RWPE2 (cell line): ENCODE measurements at regions not wholly inside any gene's neighbourhood (a gene's known extent, or its start where the extent isn't known, plus 50 kb on each side); places are given as distances from the start of the nearest gene placed in this dataset.
"Not testable (repeated sequence)": the region's sequence is repeated elsewhere in the genome, so short reads cannot be mapped to it uniquely, and the experiment has no call there.

Experiments used
- ATAC-seq: fragments of 200-7000 bp; cut with Tn5 transposase; 3 replicates; pipeline ENCODE4 v1.9.1; 2021; ENCODE audit warnings: low read depth
- DNase-seq: peaks from one replicate; pipeline ENCODE4 v3.0.0-alpha.2; 2020; ENCODE audit warnings: low spot score
- H3K27ac ChIP-seq: fragments of 450-650 bp; 2 replicates; pipeline ENCODE4 v1.5.1; 2017; ENCODE audit warnings: mild to moderate bottlenecking; ENCODE audit not compliant: poor library complexity, severe bottlenecking
- H3K27me3 ChIP-seq: fragments of 250-450 bp; sonication (Bioruptor Pico); 2 replicates; pipeline ENCODE4 v1.5.1; 2021; ENCODE audit warnings: mild to moderate bottlenecking, moderate library complexity; ENCODE audit not compliant: insufficient read depth, poor library complexity, severe bottlenecking
- H3K36me3 ChIP-seq: fragments of 250-450 bp; sonication (Bioruptor Pico); 2 replicates; pipeline ENCODE4 v1.5.1; 2020; ENCODE audit warnings: low read depth, mild to moderate bottlenecking, moderate library complexity
- H3K4me1 ChIP-seq: fragments of 250-450 bp; sonication (Bioruptor Pico); 2 replicates; pipeline ENCODE4 v1.5.1; 2021; ENCODE audit warnings: mild to moderate bottlenecking, moderate library complexity; ENCODE audit not compliant: insufficient read depth, poor library complexity, severe bottlenecking
- H3K4me3 ChIP-seq: fragments of 250-450 bp; sonication (Bioruptor Pico); 2 replicates; pipeline ENCODE4 v1.5.1; 2021; ENCODE audit warnings: mild to moderate bottlenecking, moderate library complexity; ENCODE audit not compliant: severe bottlenecking
- H3K9me3 ChIP-seq: fragments of 250-450 bp; sonication (Bioruptor Pico); 2 replicates; pipeline ENCODE4 v1.5.1; 2021; ENCODE audit warnings: mild to moderate bottlenecking, moderate library complexity; ENCODE audit not compliant: severe bottlenecking
- CTCF ChIP-seq: fragments of 450-650 bp; IDR thresholded peaks from one replicate; pipeline ENCODE4 v1.5.1; 2017; ENCODE audit warnings: mild to moderate bottlenecking, moderate library complexity; ENCODE audit not compliant: poor library complexity, severe bottlenecking

DNA sequence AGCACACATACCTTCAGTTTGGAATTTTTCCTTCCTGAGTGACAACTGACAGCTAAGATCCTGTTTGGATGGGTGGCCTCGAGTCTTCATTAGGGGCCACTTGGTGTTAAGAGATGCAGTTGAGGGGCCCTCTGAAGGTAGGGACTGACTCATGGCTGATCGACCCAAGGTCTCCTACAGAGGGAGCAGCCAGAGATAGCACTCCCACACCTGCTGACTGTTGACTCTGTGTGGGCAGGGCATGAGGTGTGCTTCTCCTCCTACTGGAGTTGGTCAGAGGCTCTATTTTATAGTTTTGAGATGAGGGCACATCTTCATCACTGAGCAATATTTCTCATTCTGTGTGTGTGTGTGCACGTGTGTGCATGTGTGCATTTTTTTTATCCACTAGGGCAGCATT is 378.8 kb upstream of the PODXL start:
- H3K27ac ChIP-seq = no peak overlapping the region
- no peak for DNase-seq
- H3K27me3 ChIP-seq = no peaks in the 10 kb centered on the region
- ATAC-seq = no peak
- H3K4me3 ChIP-seq = no peak overlapping the region
- no peak for TF ChIP-seq CTCF
- no peaks in the 10 kb centered on the region for H3K36me3 ChIP-seq
- H3K9me3 ChIP-seq = no peaks in the 10 kb centered on the region
- no peaks in the 10 kb centered on the region for H3K4me1 ChIP-seq

GRCh38 chr7:131934452-131934851 is 378.0 kb upstream of the PODXL start:
- Histone ChIP-seq H3K36me3 (no peaks in the 10 kb centered on the region), H3K4me1 (no peaks in the 10 kb centered on the region), H3K27ac (no peak overlapping the region), H3K4me3 (no peak overlapping the region), H3K27me3 (no peaks in the 10 kb centered on the region), H3K9me3 (no peaks in the 10 kb centered on the region)
- no peak for ATAC-seq
- no peak for DNase-seq
- no peak for TF ChIP-seq CTCF

GRCh38 chr7:131933751-131934289 is 377.4 kb upstream of the PODXL start:
- Histone ChIP-seq H3K4me1 (no peaks in the 10 kb centered on the region), H3K9me3 (no peaks in the 10 kb centered on the region), H3K4me3 (no peak overlapping the region), H3K27me3 (no peaks in the 10 kb centered on the region), H3K36me3 (no peaks in the 10 kb centered on the region), H3K27ac (no peak overlapping the region)
- DNase-seq (no peak), ATAC-seq (no peak)
- no peak for TF ChIP-seq CTCF

GRCh38 chr7:131933219-131933618 is 376.8 kb upstream of the PODXL start:
- H3K36me3 ChIP-seq, H3K27ac ChIP-seq, ATAC-seq, H3K27me3 ChIP-seq, H3K4me1 ChIP-seq, DNase-seq, H3K9me3 ChIP-seq, H3K4me3 ChIP-seq: not testable (repeated sequence)

DNA sequence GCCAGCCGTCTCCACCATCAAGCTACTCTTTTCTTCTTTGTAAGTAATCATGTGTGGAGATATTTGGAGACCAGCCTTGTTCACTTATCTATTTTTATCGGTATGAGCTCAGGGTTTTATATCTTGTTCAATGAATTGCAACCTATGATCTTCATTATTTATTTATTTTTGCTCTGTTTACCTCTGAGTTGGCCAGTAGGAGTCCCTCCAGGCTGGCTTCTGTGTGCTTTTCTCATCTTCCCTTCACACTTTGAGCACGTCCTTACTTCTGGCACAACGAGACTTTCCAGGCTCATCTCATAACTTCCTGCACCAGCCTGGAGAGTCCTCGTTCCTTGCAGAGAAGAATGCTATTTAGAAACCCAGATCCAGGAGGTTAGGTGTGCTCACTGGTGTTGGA is 375.8 kb upstream of the PODXL start:
- Histone ChIP-seq H3K9me3 (no peaks in the 10 kb centered on the region), H3K27ac (no peak overlapping the region), H3K27me3 (no peaks in the 10 kb centered on the region), H3K4me1 (no peaks in the 10 kb centered on the region), H3K36me3 (no peaks in the 10 kb centered on the region), H3K4me3 (no peak overlapping the region)
- ATAC-seq (no peak), DNase-seq (no peak)
- no peak for TF ChIP-seq CTCF
